BJ (cell line): ENCODE measurements at regions not wholly inside any gene's neighbourhood (a gene's known extent, or its start where the extent isn't known, plus 50 kb on each side); places are given as distances from the start of the nearest gene placed in this dataset.

Source experiments
- CTCF ChIA-PET: fragments of 350-600 bp; formaldehyde crosslinking; extraction: SDS; loops from one replicate; lab custom pipeline; 2021; ENCODE audit warnings: antibody characterized with exemption, inconsistent platforms; lab: Yijun Ruan, JAX
- POLR2A ChIA-PET: fragments of 300-600 bp; sonication (Branson Sonifier 250); formaldehyde crosslinking; extraction: SDS; loops from one replicate; lab custom pipeline; 2021; ENCODE audit warnings: antibody characterized with exemption; lab: Charles Lee
- DNase-seq: peaks from one replicate; pipeline ENCODE4 v3.0.0-alpha.2; 2011; ENCODE audit warnings: low read depth
- H3K27me3 ChIP-seq: 2 replicates; pipeline ENCODE4 v1.6.0; 2011; ENCODE audit warnings: low read length; ENCODE audit not compliant: control insufficient read depth, insufficient read depth
- H3K36me3 ChIP-seq: 2 replicates; pipeline ENCODE4 v1.5.1; 2011; ENCODE audit warnings: low read length; ENCODE audit not compliant: control insufficient read depth, insufficient read depth
- H3K4me3 ChIP-seq: 2 replicates; pipeline ENCODE4 v1.5.1; 2011; ENCODE audit warnings: low read depth, mild to moderate bottlenecking, control low read depth, low read length
- TF ChIP-seq, protein P1 (sequence below): IDR thresholded peaks from 2 replicates; pipeline ENCODE4 v1.5.1; 2011; ENCODE audit warnings: low read depth, mild to moderate bottlenecking, control low read depth, inconsistent platforms, low read length, moderate library complexity; ENCODE audit not compliant: insufficient read depth

DNA sequence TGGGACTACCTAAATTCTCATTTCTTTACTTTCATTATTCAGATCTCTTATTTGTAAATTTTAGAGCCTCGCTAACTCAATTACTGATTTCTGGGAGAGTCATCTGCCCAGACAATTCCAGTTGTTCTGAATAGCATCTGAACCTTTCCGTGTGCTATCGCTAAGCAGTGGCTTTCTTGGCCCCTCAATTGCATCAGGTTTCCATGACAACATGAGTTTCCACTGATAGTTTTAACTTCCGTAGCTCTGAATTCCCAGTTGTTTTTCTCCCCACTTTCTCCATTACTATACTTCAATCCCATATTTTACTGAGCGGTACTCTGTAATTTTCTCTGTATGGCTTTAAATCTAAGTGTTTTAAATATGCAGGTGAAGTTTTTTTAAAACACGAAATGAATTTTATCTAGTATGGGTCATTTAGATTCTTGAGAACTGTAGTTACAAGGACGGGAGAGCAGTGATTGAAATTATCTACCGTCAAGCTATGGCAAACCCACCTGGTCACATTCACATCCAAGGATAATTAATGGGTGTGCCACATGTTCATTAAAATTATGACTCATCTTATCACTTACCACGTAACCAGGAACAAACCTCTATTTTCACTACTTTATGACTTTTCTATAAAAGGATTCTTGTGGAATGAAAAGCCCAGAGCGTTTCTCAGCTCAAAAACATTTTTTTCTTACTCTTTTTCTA, 223.5 kb upstream of the PCSK5 start:
- H3K4me3 ChIP-seq, result no peak overlapping the region
- TF ChIP-seq, protein P1, sequence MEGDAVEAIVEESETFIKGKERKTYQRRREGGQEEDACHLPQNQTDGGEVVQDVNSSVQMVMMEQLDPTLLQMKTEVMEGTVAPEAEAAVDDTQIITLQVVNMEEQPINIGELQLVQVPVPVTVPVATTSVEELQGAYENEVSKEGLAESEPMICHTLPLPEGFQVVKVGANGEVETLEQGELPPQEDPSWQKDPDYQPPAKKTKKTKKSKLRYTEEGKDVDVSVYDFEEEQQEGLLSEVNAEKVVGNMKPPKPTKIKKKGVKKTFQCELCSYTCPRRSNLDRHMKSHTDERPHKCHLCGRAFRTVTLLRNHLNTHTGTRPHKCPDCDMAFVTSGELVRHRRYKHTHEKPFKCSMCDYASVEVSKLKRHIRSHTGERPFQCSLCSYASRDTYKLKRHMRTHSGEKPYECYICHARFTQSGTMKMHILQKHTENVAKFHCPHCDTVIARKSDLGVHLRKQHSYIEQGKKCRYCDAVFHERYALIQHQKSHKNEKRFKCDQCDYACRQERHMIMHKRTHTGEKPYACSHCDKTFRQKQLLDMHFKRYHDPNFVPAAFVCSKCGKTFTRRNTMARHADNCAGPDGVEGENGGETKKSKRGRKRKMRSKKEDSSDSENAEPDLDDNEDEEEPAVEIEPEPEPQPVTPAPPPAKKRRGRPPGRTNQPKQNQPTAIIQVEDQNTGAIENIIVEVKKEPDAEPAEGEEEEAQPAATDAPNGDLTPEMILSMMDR, result no peak
- no peaks in the 10 kb centered on the region for H3K36me3 ChIP-seq
- H3K27me3 ChIP-seq, result no peaks in the 10 kb centered on the region
- POLR2A ChIA-PET, result no interaction called here
- DNase-seq, result no peak
- CTCF ChIA-PET, result interaction anchor here (1.5 kb wide), 1 partner anchor 13 kb away, joined by 4 read pairs; no protein-coding TSS in a partner anchor

DNA sequence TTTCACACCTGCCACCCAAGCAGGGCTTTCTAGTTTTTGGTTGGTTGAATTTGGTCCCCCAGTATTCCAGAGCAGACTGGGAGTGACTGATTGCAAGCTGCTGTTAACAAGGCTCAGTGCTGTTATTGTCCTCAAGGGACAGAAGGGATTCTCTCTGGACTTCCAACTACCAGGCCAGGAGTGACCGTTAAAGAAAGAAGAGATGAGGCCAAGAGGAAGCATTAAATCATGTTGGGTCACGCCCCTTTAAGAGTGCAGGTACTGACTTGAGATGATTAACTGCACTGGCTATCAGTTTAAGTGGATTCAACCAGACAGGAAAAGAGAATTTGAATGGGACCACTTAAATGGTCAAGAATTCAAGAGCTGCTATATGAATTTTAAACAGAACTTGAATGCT, 220.8 kb upstream of the PCSK5 start:
- DNase-seq, result no peak
- CTCF ChIA-PET, result no interaction called here
- TF ChIP-seq, protein P1, result no peak
- Histone ChIP-seq H3K4me3 (no peak overlapping the region), H3K36me3 (no peaks in the 10 kb centered on the region), H3K27me3 (no peaks in the 10 kb centered on the region)
- POLR2A ChIA-PET, result no interaction called here

GRCh38 chr9:75671354-75671753, 219.1 kb upstream of the PCSK5 start:
- H3K36me3 ChIP-seq, result no peaks in the 10 kb centered on the region
- no peak for DNase-seq
- TF ChIP-seq, protein P1, result no peak
- no peaks in the 10 kb centered on the region for H3K27me3 ChIP-seq
- POLR2A ChIA-PET, result no interaction called here
- CTCF ChIA-PET, result no interaction called here
- H3K4me3 ChIP-seq, result no peak overlapping the region

DNA sequence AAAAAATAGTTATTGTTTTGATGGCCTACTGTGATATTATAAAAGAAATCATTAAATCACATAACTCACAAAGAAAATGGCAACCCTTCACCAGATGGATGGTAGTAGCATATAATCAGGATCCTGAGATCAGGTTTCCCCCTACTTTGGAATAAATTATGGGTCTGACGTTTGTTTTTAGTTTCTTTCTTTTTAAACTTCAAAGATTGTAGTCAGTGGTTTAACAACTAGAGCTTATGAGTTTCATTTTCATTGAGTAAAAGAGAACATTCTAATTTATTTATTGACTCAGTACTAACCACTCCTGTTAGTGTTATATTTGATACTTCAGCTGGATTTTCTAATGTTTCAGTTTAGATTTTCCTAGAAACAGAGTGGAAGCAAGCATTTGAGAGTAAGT, 218.0 kb upstream of the PCSK5 start:
- H3K27me3 ChIP-seq, result no peaks in the 10 kb centered on the region
- no peak overlapping the region for H3K4me3 ChIP-seq
- ChIA-PET POLR2A (no interaction called here), CTCF (no interaction called here)
- no peak for DNase-seq
- no peaks in the 10 kb centered on the region for H3K36me3 ChIP-seq
- TF ChIP-seq, protein P1, result no peak

GRCh38 chr9:75683591-75683990, 206.9 kb upstream of the PCSK5 start:
- CTCF ChIA-PET, result interaction anchor here (0.6 kb wide), 1 partner anchor 482 kb away, joined by 3 read pairs; no protein-coding TSS in a partner anchor

More at GRCh38 chr9:75683591-75683990, 206.9 kb upstream of the PCSK5 start:
- TF ChIP-seq, protein P1, result no peak
- H3K36me3 ChIP-seq, result no peaks in the 10 kb centered on the region
- no peak for DNase-seq
- no peak overlapping the region for H3K4me3 ChIP-seq
- POLR2A ChIA-PET, result no interaction called here
- H3K27me3 ChIP-seq, result no peaks in the 10 kb centered on the region
